ENCODE measurements at regions not wholly inside any gene's neighbourhood (a gene's known extent, or its start where the extent isn't known, plus 50 kb on each side); places are given as distances from the start of the nearest gene placed in this dataset.

GRCh38 chr19:20250627-20251026, 83.6 kb downstream of the ZNF486 start:
- no peaks in the 10 kb centered on the region for H3K9me3 ChIP-seq (replicated peaks; ENCODE audit: control insufficient read depth, low read depth, low read length)

GRCh38 chr19:20250121-20250520, 83.1 kb downstream of the ZNF486 start:
- Histone ChIP-seq H3K27ac (ENCODE audit: low read length) (no peak overlapping the region), H3K36me3 (ENCODE audit: control insufficient read depth, insufficient read depth, low read length) (no peaks in the 10 kb centered on the region), H3K27me3 (ENCODE audit: control insufficient read depth, insufficient read depth, low read length) (no peaks in the 10 kb centered on the region), H3K4me3 (ENCODE audit: low read length) (no peak overlapping the region), H3K9me3 (replicated peaks; ENCODE audit: control insufficient read depth, low read depth, low read length) (no peaks in the 10 kb centered on the region), H3K4me1 (ENCODE audit: control insufficient read depth, insufficient read depth, low read length) (no peaks in the 10 kb centered on the region)
- no CpG with 5 or more reads among the region's 1 CpG for WGBS (ENCODE audit: insufficient coverage)
- no peak for DNase-seq

More at GRCh38 chr19:20250627-20251026, 83.6 kb downstream of the ZNF486 start:
- no peak overlapping the region for H3K4me3 ChIP-seq (ENCODE audit: low read length)
- no peak overlapping the region for H3K27ac ChIP-seq (ENCODE audit: low read length)
- H3K27me3 ChIP-seq (ENCODE audit: control insufficient read depth, insufficient read depth, low read length) = no peaks in the 10 kb centered on the region
- no peaks in the 10 kb centered on the region for H3K4me1 ChIP-seq (ENCODE audit: control insufficient read depth, insufficient read depth, low read length)
- DNase-seq = no peak
- H3K36me3 ChIP-seq (ENCODE audit: control insufficient read depth, insufficient read depth, low read length) = no peaks in the 10 kb centered on the region
- 90% methylated on average over 4 of the region's 6 CpGs for WGBS (ENCODE audit: insufficient coverage)
